ENCODE measurements at regions not wholly inside any gene's neighbourhood (a gene's known extent, or its start where the extent isn't known, plus 50 kb on each side); places are given as distances from the start of the nearest gene placed in this dataset.

GRCh38 chr16:86429663-86430062 is 80.7 kb upstream of the FOXF1 start:
- DNase-seq, result no peak

- DNase-seq, result no peak
Observed at GRCh38 chr16:86430814-86431213, 79.5 kb upstream of the FOXF1 start.

GRCh38 chr16:86431540-86431939 is 78.8 kb upstream of the FOXF1 start:
- no peak for DNase-seq

GRCh38 chr16:86432048-86432447 is 78.3 kb upstream of the FOXF1 start:
- no peak for DNase-seq

GRCh38 chr16:86432691-86433090 is 77.6 kb upstream of the FOXF1 start:
- DNase-seq, result no peak

GRCh38 chr16:86436466-86437185 is 73.7 kb upstream of the FOXF1 start:
- no peak for DNase-seq

- no peak for DNase-seq
Observed at GRCh38 chr16:86437348-86437747, 73.0 kb upstream of the FOXF1 start.

- DNase-seq, result no peak
Observed at GRCh38 chr16:86442703-86443102, 67.6 kb upstream of the FOXF1 start.

GRCh38 chr16:86443508-86444147 is 66.7 kb upstream of the FOXF1 start:
- no peak for DNase-seq

GRCh38 chr16:86444261-86444660 is 66.1 kb upstream of the FOXF1 start:
- no peak for DNase-seq

GRCh38 chr16:86444661-86445060 is 65.7 kb upstream of the FOXF1 start:
- no peak for DNase-seq

- no peak for DNase-seq
Observed at GRCh38 chr16:86446279-86446678, 64.0 kb upstream of the FOXF1 start.

GRCh38 chr16:86447228-86447627 is 63.1 kb upstream of the FOXF1 start:
- no peak for DNase-seq

- DNase-seq, result no peak
Observed at GRCh38 chr16:86448306-86448890, 61.9 kb upstream of the FOXF1 start.

GRCh38 chr16:86449446-86450095 is 60.8 kb upstream of the FOXF1 start:
- DNase-seq, result no peak

GRCh38 chr16:86450691-86451090 is 59.6 kb upstream of the FOXF1 start:
- DNase-seq, result no peak

- no peak for DNase-seq
Observed at GRCh38 chr16:86452451-86452850, 57.9 kb upstream of the FOXF1 start.

- DNase-seq, result no peak
Observed at GRCh38 chr16:86455116-86455515, 55.2 kb upstream of the FOXF1 start.

- no peak for DNase-seq
Observed at GRCh38 chr16:86455640-86456039, 54.7 kb upstream of the FOXF1 start.

GRCh38 chr16:86457501-86458148 is 52.7 kb upstream of the FOXF1 start:
- DNase-seq, result no peak

- no peak for DNase-seq
Observed at GRCh38 chr16:86458149-86458777, 52.1 kb upstream of the FOXF1 start.

GRCh38 chr16:86459266-86459665 is 51.1 kb upstream of the FOXF1 start:
- DNase-seq, result no peak

Measured in hematopoietic multipotent progenitor cell treated with erythropoietin and hydrocortisone succinate and interleukin-3 and kit ligand, for 4 days (in vitro differentiated cells).